Testis (tissue), 2 donors: ENCODE measurements at regions not wholly inside any gene's neighbourhood (a gene's known extent, or its start where the extent isn't known, plus 50 kb on each side); places are given as distances from the start of the nearest gene placed in this dataset.
A peak's percentile ranks its signal among the peaks of the same experiment; 100 is the strongest.

Experiments
- DNase-seq: peaks from one replicate; pipeline ENCODE4 v3.0.0-alpha.2; 2019
- H3K27ac ChIP-seq, 2 donors: fragments of 200-600 bp; sonication (generic); one replicate each; pipeline ENCODE4 v1.5.1; 2019
- H3K27me3 ChIP-seq: fragments of 200-600 bp; sonication (generic); one replicate; pipeline ENCODE4 v1.5.1; 2019
- H3K36me3 ChIP-seq: fragments of 200-600 bp; sonication (generic); one replicate; pipeline ENCODE4 v1.5.1; 2017; ENCODE audit warnings: low read depth; ENCODE audit errors: missing control alignments
- H3K4me1 ChIP-seq: fragments of 200-600 bp; sonication (generic); one replicate; pipeline ENCODE4 v1.5.1; 2019
- H3K4me3 ChIP-seq, 2 donors: fragments of 200-600 bp; sonication (generic); one replicate each; pipeline ENCODE4 v1.5.1; 2017 to 2019
- H3K9me3 ChIP-seq: fragments of 200-600 bp; sonication (generic); one replicate; pipeline ENCODE4 v1.5.1; 2017
- CTCF ChIP-seq, 3 experiments: fragments of 450-650 bp in 2 of 3; fragments of 200-600 bp in 1 of 3; sonication (generic) in 1 of 3; IDR thresholded peaks; one replicate each; pipeline ENCODE4 v1.5.1; 2016 to 2019; ENCODE audit warnings: antibody characterized with exemption in 3 of 3, mild to moderate bottlenecking in 2 of 3, moderate library complexity in 1 of 3
- POLR2A ChIP-seq: fragments of 450-650 bp; IDR thresholded peaks from one replicate; pipeline ENCODE4 v1.6.1; 2017; ENCODE audit warnings: antibody characterized with exemption, mild to moderate bottlenecking, moderate library complexity
- WGBS, 2 donors: methylation state at CpG; one replicate each; pipeline ENCODE4 v1.1.5; 2018; 5-methylcytosine and 5-hydroxymethylcytosine counted together
- intact Hi-C: fragments of 100-400 bp; cut with DNase I; formaldehyde crosslinking; loops from one replicate; pipeline ENCODE4 v1.15.1; 2023; ENCODE audit warnings: low total_unique reads

GRCh38 chr2:59774821-59775433 lies 778.5 kb downstream of the BCL11A start:
- Histone ChIP-seq H3K36me3 (no peaks in the 10 kb centered on the region), H3K4me3 (no peak overlapping the region), H3K9me3 (no peaks in the 10 kb centered on the region), H3K27ac (no peak overlapping the region), H3K4me1 (no peaks in the 10 kb centered on the region), H3K27me3 (no peaks in the 10 kb centered on the region)
- intact Hi-C loops, result no loop called here
- peak in 1 of 3 experiments; percentile 20 for TF ChIP-seq CTCF (IDR thresholded peaks at IDR 0.05)
- no peak for TF ChIP-seq POLR2A
- WGBS, 2 donors, result 68 to 76% methylated on average over 2 of the region's 2 CpGs
- peak; percentile 36 for DNase-seq

- Histone ChIP-seq H3K36me3 (no peaks in the 10 kb centered on the region), H3K4me3 (no peak overlapping the region), H3K27me3 (no peaks in the 10 kb centered on the region), H3K4me1 (no peaks in the 10 kb centered on the region), H3K27ac (no peak overlapping the region), H3K9me3 (no peaks in the 10 kb centered on the region)
- intact Hi-C loops, result no loop called here
- no peak for DNase-seq
- 73 to 77% methylated on average over 2 of the region's 2 CpGs for whole genome bisulfite sequencing, 2 donors
- TF ChIP-seq CTCF (IDR thresholded peaks at IDR 0.05) (no peak), POLR2A (no peak)
Measured at GRCh38 chr2:59770651-59771050, 782.8 kb downstream of the BCL11A start.

GRCh38 chr2:59761966-59762365 lies 791.5 kb downstream of the BCL11A start:
- Histone ChIP-seq H3K4me1 (no peaks in the 10 kb centered on the region), H3K27me3 (no peaks in the 10 kb centered on the region), H3K27ac (no peak overlapping the region), H3K36me3 (no peaks in the 10 kb centered on the region), H3K4me3 (no peak overlapping the region), H3K9me3 (no peaks in the 10 kb centered on the region)
- 81 to 100% methylated on average over 1 of the region's 1 CpG for WGBS, 2 donors
- intact Hi-C loops, result no loop called here
- TF ChIP-seq CTCF (IDR thresholded peaks at IDR 0.05) (no peak), POLR2A (no peak)
- no peak for DNase-seq

- Histone ChIP-seq H3K27ac (no peak overlapping the region), H3K4me1 (no peaks in the 10 kb centered on the region), H3K4me3 (no peak overlapping the region), H3K36me3 (no peaks in the 10 kb centered on the region), H3K9me3 (no peaks in the 10 kb centered on the region), H3K27me3 (no peaks in the 10 kb centered on the region)
- 86 to 89% methylated on average over 5 of the region's 5 CpGs for WGBS, 2 donors
- no peak for TF ChIP-seq POLR2A
- no peak for TF ChIP-seq CTCF (IDR thresholded peaks at IDR 0.05)
- no peak for DNase-seq
- intact Hi-C loops, result no loop called here
Measured at GRCh38 chr2:59756150-59756549, 797.3 kb downstream of the BCL11A start.

- no peaks in the 10 kb centered on the region for H3K36me3 ChIP-seq
- DNase-seq, result peak; percentile 16
- 69 to 73% methylated on average over 9 of the region's 9 CpGs for WGBS, 2 donors
- intact Hi-C loops, result no loop called here
- TF ChIP-seq POLR2A (no peak), CTCF (IDR thresholded peaks at IDR 0.05) (no peak)
- H3K27me3 ChIP-seq, result no peaks in the 10 kb centered on the region
- H3K4me3 ChIP-seq, result no peak overlapping the region
- H3K9me3 ChIP-seq, result no peaks in the 10 kb centered on the region
- H3K4me1 ChIP-seq, result no peaks in the 10 kb centered on the region
- H3K27ac ChIP-seq, result no peak overlapping the region
Measured at GRCh38 chr2:59754011-59754735, 799.3 kb downstream of the BCL11A start.
